Astrocyte (in vitro differentiated cells and primary cell): ENCODE measurements at regions not wholly inside any gene's neighbourhood (a gene's known extent, or its start where the extent isn't known, plus 50 kb on each side); places are given as distances from the start of the nearest gene placed in this dataset.

Experiments used
- DNase-seq: peaks from one replicate; pipeline ENCODE4 v3.0.0-alpha.2; 2010; ENCODE audit warnings: low read depth
- FAIRE-seq: peaks from 2 replicates; lab custom pipeline; 2011; peaks lifted over from hg19 to GRCh38; lab: Jason Lieb, UNC
- H2AFZ ChIP-seq: 2 replicates; pipeline ENCODE4 v1.6.0; 2012; ENCODE audit warnings: low read depth, low read length, inconsistent platforms
- H3K27ac ChIP-seq: 2 replicates; pipeline ENCODE4 v1.5.1; 2011; ENCODE audit warnings: low read depth, low read length, inconsistent platforms
- H3K27me3 ChIP-seq: 2 replicates; pipeline ENCODE4 v1.6.0; 2011; ENCODE audit warnings: low read length, inconsistent platforms; ENCODE audit not compliant: insufficient read depth
- H3K36me3 ChIP-seq: 2 replicates; pipeline ENCODE4 v1.5.1; 2011; ENCODE audit warnings: low read length, inconsistent platforms; ENCODE audit not compliant: insufficient read depth
- H3K4me1 ChIP-seq: 2 replicates; pipeline ENCODE4 v1.5.1; 2011; ENCODE audit warnings: low read length, inconsistent platforms; ENCODE audit not compliant: insufficient read depth
- H3K4me2 ChIP-seq: 2 replicates; pipeline ENCODE4 v1.6.0; 2012; ENCODE audit warnings: low read length, inconsistent platforms
- H3K4me3 ChIP-seq: 2 replicates; pipeline ENCODE4 v1.5.1; 2011; ENCODE audit warnings: low read depth, mild to moderate bottlenecking, low read length, inconsistent platforms; ENCODE audit not compliant: insufficient read depth
- H3K79me2 ChIP-seq: 2 replicates; pipeline ENCODE4 v1.6.0; 2012; ENCODE audit warnings: mild to moderate bottlenecking, low read length, inconsistent platforms; ENCODE audit not compliant: insufficient read depth
- H3K9ac ChIP-seq: 2 replicates; pipeline ENCODE4 v1.6.0; 2012; ENCODE audit warnings: mild to moderate bottlenecking, low read length, inconsistent platforms
- H3K9me3 ChIP-seq: 2 replicates; pipeline ENCODE4 v1.5.1; 2012; ENCODE audit warnings: low read depth, mild to moderate bottlenecking, low read length, inconsistent platforms; ENCODE audit not compliant: insufficient read depth
- H4K20me1 ChIP-seq: 2 replicates; pipeline ENCODE4 v1.6.0; 2012; ENCODE audit warnings: low read length, inconsistent platforms; ENCODE audit not compliant: insufficient read depth
- H3K27ac Mint-ChIP-seq: one replicate; pipeline ENCODE4 v1.8.0; 2021; ENCODE audit warnings: mild to moderate bottlenecking, mixed read lengths; ENCODE audit not compliant: unreplicated experiment
- H3K27me3 Mint-ChIP-seq: one replicate; pipeline ENCODE4 v1.8.0; 2021; ENCODE audit warnings: low read depth, mixed read lengths; ENCODE audit not compliant: unreplicated experiment
- H3K36me3 Mint-ChIP-seq: one replicate; pipeline ENCODE4 v1.8.0; 2021; ENCODE audit warnings: low read depth, mixed read lengths; ENCODE audit not compliant: unreplicated experiment
- H3K4me1 Mint-ChIP-seq: one replicate; pipeline ENCODE4 v1.8.0; 2021; ENCODE audit warnings: low read depth, mixed read lengths; ENCODE audit not compliant: unreplicated experiment
- H3K4me3 Mint-ChIP-seq: one replicate; pipeline ENCODE4 v1.8.0; 2021; ENCODE audit warnings: mild to moderate bottlenecking, moderate library complexity, mixed read lengths; ENCODE audit not compliant: unreplicated experiment
- H3K9me3 Mint-ChIP-seq: one replicate; pipeline ENCODE4 v1.8.0; 2021; ENCODE audit warnings: mild to moderate bottlenecking, mixed read lengths; ENCODE audit not compliant: unreplicated experiment
- EZH2 ChIP-seq: IDR thresholded peaks from 2 replicates; pipeline ENCODE4 v1.6.1; 2012; ENCODE audit warnings: mild to moderate bottlenecking, low read length, inconsistent platforms; ENCODE audit not compliant: insufficient read depth
- TF ChIP-seq, protein P1 (sequence below): IDR thresholded peaks from 2 replicates; pipeline ENCODE4 v1.5.1; 2011; ENCODE audit warnings: low read depth, mild to moderate bottlenecking, inconsistent platforms, low read length, moderate library complexity; ENCODE audit not compliant: insufficient read depth

DNA sequence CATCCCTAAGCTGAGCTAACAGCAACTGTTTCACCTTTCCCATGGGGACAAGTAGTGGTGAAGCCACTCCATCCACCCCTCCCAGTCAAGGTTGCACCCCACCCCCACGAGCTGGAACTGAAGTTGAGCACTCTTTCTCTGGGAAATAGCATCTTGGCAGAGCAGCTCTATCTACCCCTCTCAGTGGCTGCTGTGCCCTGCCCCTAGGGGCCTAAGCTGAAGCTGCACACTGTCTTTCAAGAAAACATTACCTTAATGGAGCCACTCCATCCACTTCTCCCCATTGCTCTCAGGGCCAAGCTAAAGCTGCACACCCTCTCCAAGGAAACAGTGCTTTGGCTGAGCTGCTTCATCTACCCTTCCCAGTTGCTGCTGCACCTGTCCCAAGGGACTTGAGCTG, 170.6 kb upstream of the CCDC196 start:
- H3K4me1 ChIP-seq, result no peaks in the 10 kb centered on the region
- H3K4me1 Mint-ChIP-seq, result no peaks in the 10 kb centered on the region
- H3K27ac ChIP-seq, result no peak overlapping the region
- peaks cover 2% of the 10 kb centered on the region for H3K9me3 Mint-ChIP-seq
- TF ChIP-seq, protein P1, sequence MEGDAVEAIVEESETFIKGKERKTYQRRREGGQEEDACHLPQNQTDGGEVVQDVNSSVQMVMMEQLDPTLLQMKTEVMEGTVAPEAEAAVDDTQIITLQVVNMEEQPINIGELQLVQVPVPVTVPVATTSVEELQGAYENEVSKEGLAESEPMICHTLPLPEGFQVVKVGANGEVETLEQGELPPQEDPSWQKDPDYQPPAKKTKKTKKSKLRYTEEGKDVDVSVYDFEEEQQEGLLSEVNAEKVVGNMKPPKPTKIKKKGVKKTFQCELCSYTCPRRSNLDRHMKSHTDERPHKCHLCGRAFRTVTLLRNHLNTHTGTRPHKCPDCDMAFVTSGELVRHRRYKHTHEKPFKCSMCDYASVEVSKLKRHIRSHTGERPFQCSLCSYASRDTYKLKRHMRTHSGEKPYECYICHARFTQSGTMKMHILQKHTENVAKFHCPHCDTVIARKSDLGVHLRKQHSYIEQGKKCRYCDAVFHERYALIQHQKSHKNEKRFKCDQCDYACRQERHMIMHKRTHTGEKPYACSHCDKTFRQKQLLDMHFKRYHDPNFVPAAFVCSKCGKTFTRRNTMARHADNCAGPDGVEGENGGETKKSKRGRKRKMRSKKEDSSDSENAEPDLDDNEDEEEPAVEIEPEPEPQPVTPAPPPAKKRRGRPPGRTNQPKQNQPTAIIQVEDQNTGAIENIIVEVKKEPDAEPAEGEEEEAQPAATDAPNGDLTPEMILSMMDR, result no peak
- TF ChIP-seq EZH2, result no peak
- no peak overlapping the region for H3K27ac Mint-ChIP-seq
- H3K9me3 ChIP-seq, result peaks cover 3% of the 10 kb centered on the region
- no peak for FAIRE-seq
- H3K4me2 ChIP-seq, result no peak overlapping the region
- H2AFZ ChIP-seq, result no peak overlapping the region
- H3K79me2 ChIP-seq, result no peaks in the 10 kb centered on the region
- H3K36me3 Mint-ChIP-seq, result no peaks in the 10 kb centered on the region
- H3K9ac ChIP-seq, result no peak overlapping the region
- DNase-seq, result no peak
- H3K27me3 ChIP-seq, result no peaks in the 10 kb centered on the region
- no peaks in the 10 kb centered on the region for H3K36me3 ChIP-seq
- no peaks in the 10 kb centered on the region for H3K27me3 Mint-ChIP-seq
- H3K4me3 ChIP-seq, result no peak overlapping the region
- H4K20me1 ChIP-seq, result no peaks in the 10 kb centered on the region
- no peak overlapping the region for H3K4me3 Mint-ChIP-seq

DNA sequence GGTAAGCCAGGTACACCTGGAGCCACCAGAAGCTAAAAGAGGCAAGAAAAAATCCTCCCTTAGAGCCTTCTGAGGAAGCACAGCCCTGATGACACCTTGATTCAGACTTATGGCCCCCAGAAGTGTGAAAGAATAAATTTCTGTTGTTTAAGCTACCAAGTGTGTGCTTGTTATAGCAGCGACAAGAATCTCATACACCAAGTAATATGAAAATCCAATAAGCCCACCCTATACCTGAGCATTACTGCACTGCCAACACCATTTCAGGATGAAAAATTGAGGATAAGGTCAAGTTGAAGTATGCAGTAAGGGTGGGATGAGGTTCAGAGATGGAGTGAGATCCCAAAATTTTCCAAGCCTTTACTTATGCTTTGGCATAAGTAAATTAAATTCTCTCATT, 163.6 kb upstream of the CCDC196 start:
- H3K9me3 ChIP-seq, result no peaks in the 10 kb centered on the region
- no peak overlapping the region for H3K4me3 ChIP-seq
- no peak overlapping the region for H3K9ac ChIP-seq
- H3K4me1 ChIP-seq, result no peaks in the 10 kb centered on the region
- no peaks in the 10 kb centered on the region for H3K27me3 Mint-ChIP-seq
- H3K4me3 Mint-ChIP-seq, result no peak overlapping the region
- no peaks in the 10 kb centered on the region for H3K36me3 Mint-ChIP-seq
- FAIRE-seq (no peak), DNase-seq (no peak)
- no peaks in the 10 kb centered on the region for H3K4me1 Mint-ChIP-seq
- no peak overlapping the region for H2AFZ ChIP-seq
- TF ChIP-seq, protein P1, result no peak
- TF ChIP-seq EZH2, result no peak
- H3K79me2 ChIP-seq, result no peaks in the 10 kb centered on the region
- peaks cover 2% of the 10 kb centered on the region for H3K9me3 Mint-ChIP-seq
- no peaks in the 10 kb centered on the region for H4K20me1 ChIP-seq
- H3K4me2 ChIP-seq, result no peak overlapping the region
- H3K27ac Mint-ChIP-seq, result no peak overlapping the region
- H3K27ac ChIP-seq, result no peak overlapping the region
- H3K27me3 ChIP-seq, result no peaks in the 10 kb centered on the region
- no peaks in the 10 kb centered on the region for H3K36me3 ChIP-seq

DNA sequence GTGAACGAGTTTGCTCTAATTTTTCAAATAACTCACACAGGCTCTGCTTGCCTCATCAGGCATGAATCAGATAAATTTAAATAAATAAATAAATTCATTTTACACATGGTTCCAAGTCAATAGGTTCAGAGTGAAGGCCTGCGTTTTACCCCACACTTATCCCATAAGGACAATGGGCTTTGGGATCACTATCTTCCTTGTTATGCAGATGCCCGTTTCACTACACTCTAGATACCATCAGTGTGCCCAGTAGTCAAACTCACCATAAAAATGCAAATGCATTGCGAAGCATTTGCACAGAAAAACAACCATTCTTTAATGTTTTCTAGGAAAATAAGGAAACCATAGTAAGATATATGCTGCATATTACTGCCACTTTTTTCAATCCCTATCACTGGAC, 155.9 kb upstream of the CCDC196 start:
- Histone ChIP-seq H3K4me3 (no peak overlapping the region), H2AFZ (no peak overlapping the region), H3K27me3 (no peaks in the 10 kb centered on the region), H3K4me2 (no peak overlapping the region), H3K9ac (no peak overlapping the region), H3K79me2 (no peaks in the 10 kb centered on the region), H3K27ac (no peak overlapping the region), H3K4me1 (no peaks in the 10 kb centered on the region), H4K20me1 (no peaks in the 10 kb centered on the region), H3K9me3 (no peaks in the 10 kb centered on the region), H3K36me3 (no peaks in the 10 kb centered on the region)
- Mint-ChIP-seq H3K27me3 (no peaks in the 10 kb centered on the region), H3K4me3 (no peak overlapping the region), H3K9me3 (no peaks in the 10 kb centered on the region), H3K4me1 (no peaks in the 10 kb centered on the region), H3K36me3 (no peaks in the 10 kb centered on the region), H3K27ac (no peak overlapping the region)
- FAIRE-seq (no peak), DNase-seq (no peak)
- TF ChIP-seq, protein P1, result no peak
- no peak for TF ChIP-seq EZH2
